AG08396 (cell line): ENCODE measurements at regions not wholly inside any gene's neighbourhood (a gene's known extent, or its start where the extent isn't known, plus 50 kb on each side); places are given as distances from the start of the nearest gene placed in this dataset.

Experiments
- DNase-seq: peaks from one replicate; pipeline ENCODE4 v3.0.0; 2012; ENCODE audit warnings: low spot score, mixed read lengths

- no peak for DNase-seq
These were observed 476.4 kb upstream of the CCL2 start for GRCh38 chr17:33778505-33779233.

- DNase-seq: peak; percentile 71
These were observed 475.9 kb upstream of the CCL2 start for GRCh38 chr17:33779234-33779591.

- DNase-seq: no peak
These were observed 469.8 kb upstream of the CCL2 start for GRCh38 chr17:33785281-33785680.

- no peak for DNase-seq
These were observed 468.6 kb upstream of the CCL2 start for GRCh38 chr17:33786478-33786877.

- no peak for DNase-seq
These were observed 465.4 kb upstream of the CCL2 start for GRCh38 chr17:33789658-33790057.

- no peak for DNase-seq
These were observed 457.9 kb upstream of the CCL2 start for GRCh38 chr17:33797181-33797580.

- no peak for DNase-seq
These were observed 456.8 kb upstream of the CCL2 start for GRCh38 chr17:33798308-33798707.

GRCh38 chr17:33802349-33803198 is 452.5 kb upstream of the CCL2 start:
- no peak for DNase-seq

GRCh38 chr17:33803199-33803685 is 451.8 kb upstream of the CCL2 start:
- no peak for DNase-seq

GRCh38 chr17:33803686-33804085 is 451.4 kb upstream of the CCL2 start:
- no peak for DNase-seq

GRCh38 chr17:33804401-33804800 is 450.7 kb upstream of the CCL2 start:
- no peak for DNase-seq

- DNase-seq: no peak
These were observed 448.5 kb upstream of the CCL2 start for GRCh38 chr17:33806631-33807030.

GRCh38 chr17:33809748-33810147 is 445.3 kb upstream of the CCL2 start:
- no peak for DNase-seq

GRCh38 chr17:33811004-33811760 is 443.9 kb upstream of the CCL2 start:
- no peak for DNase-seq

- no peak for DNase-seq
These were observed 443.0 kb upstream of the CCL2 start for GRCh38 chr17:33811984-33812577.

GRCh38 chr17:33814852-33815251 is 440.2 kb upstream of the CCL2 start:
- DNase-seq: no peak

- DNase-seq: no peak
These were observed 439.0 kb upstream of the CCL2 start for GRCh38 chr17:33816036-33816435.

- DNase-seq: no peak
These were observed 438.1 kb upstream of the CCL2 start for GRCh38 chr17:33816842-33817617.

GRCh38 chr17:33819539-33819938 is 435.5 kb upstream of the CCL2 start:
- no peak for DNase-seq

- DNase-seq: no peak
These were observed 422.8 kb upstream of the CCL2 start for GRCh38 chr17:33832262-33832661.

GRCh38 chr17:33837281-33837680 is 417.8 kb upstream of the CCL2 start:
- no peak for DNase-seq
